Progenitor cell of endocrine pancreas (in vitro differentiated cells): ENCODE measurements at regions not wholly inside any gene's neighbourhood (a gene's known extent, or its start where the extent isn't known, plus 50 kb on each side); places are given as distances from the start of the nearest gene placed in this dataset.

ENCODE experiments used
- DNase-seq: peaks from one replicate; pipeline ENCODE4 v3.0.0; 2021; ENCODE audit warnings: low spot score; ENCODE audit not compliant: unreplicated experiment
- H3K27ac Mint-ChIP-seq: 2 replicates; pipeline ENCODE4 v1.8.0; 2021; ENCODE audit warnings: mild to moderate bottlenecking, moderate library complexity, mixed read lengths
- H3K27me3 Mint-ChIP-seq: 2 replicates; pipeline ENCODE4 v1.8.0; 2021; ENCODE audit warnings: mixed read lengths
- H3K36me3 Mint-ChIP-seq: 2 replicates; pipeline ENCODE4 v1.8.0; 2022; ENCODE audit warnings: mixed read lengths; ENCODE audit not compliant: insufficient read depth
- H3K4me1 Mint-ChIP-seq: 2 replicates; pipeline ENCODE4 v1.8.0; 2021; ENCODE audit warnings: low read depth, mixed read lengths
- H3K4me3 Mint-ChIP-seq: 2 replicates; pipeline ENCODE4 v1.8.0; 2021; ENCODE audit warnings: low read depth, mild to moderate bottlenecking, moderate library complexity, mixed read lengths
- H3K9me3 Mint-ChIP-seq: 2 replicates; pipeline ENCODE4 v1.8.0; 2021; ENCODE audit warnings: low read depth, mixed read lengths
- CTCF ChIP-seq: fragments of 200-600 bp; sonication (generic); IDR thresholded peaks from one replicate; pipeline ENCODE4 v1.5.0; 2021; ENCODE audit warnings: antibody characterized with exemption, mild to moderate bottlenecking; ENCODE audit not compliant: unreplicated experiment

GRCh38 chr13:103903790-103904189, 837.6 kb upstream of the SLC10A2 start:
- Mint-ChIP-seq H3K27ac (no peak overlapping the region), H3K27me3 (no peaks in the 10 kb centered on the region), H3K4me3 (no peak overlapping the region), H3K4me1 (no peaks in the 10 kb centered on the region), H3K9me3 (no peaks in the 10 kb centered on the region), H3K36me3 (no peaks in the 10 kb centered on the region)
- no peak for DNase-seq
- no peak for TF ChIP-seq CTCF

- no peak for DNase-seq
- Mint-ChIP-seq H3K9me3 (peaks cover 5% of the 10 kb centered on the region), H3K4me1 (no peaks in the 10 kb centered on the region), H3K36me3 (no peaks in the 10 kb centered on the region), H3K27ac (no peak overlapping the region), H3K27me3 (no peaks in the 10 kb centered on the region), H3K4me3 (no peak overlapping the region)
- no peak for TF ChIP-seq CTCF
Observed at GRCh38 chr13:103898481-103898880, 832.3 kb upstream of the SLC10A2 start.

DNA sequence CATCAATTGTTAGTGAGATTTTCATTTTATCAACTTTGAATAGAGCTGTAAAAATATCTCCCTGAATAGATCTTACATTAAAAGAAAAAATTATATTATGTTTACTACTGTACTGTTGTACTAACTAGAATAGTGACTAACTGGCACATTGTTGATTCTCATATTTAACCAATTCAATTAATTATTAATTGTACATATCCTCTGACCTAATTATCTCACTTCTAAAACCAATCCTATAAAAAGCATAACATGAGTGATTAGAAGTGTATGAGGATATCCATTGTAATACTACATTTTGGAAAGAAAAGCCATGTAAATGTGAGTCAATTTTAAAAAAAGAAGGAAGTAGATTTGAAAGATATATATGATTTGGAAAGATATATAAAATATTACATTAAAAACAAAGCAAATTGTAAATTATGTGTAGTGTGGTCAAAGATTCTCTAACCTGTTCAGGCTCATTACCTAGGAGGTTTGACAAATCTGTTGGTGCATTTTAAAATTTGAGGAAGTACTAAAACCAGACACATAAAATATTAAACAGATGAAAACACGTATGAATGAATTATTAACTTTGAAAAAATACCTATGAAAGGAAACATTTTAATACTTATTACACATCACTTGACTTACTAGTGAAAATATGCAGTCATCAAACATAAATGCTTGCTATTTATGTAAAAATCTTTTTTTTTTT, 829.8 kb upstream of the SLC10A2 start:
- Mint-ChIP-seq H3K4me1 (no peaks in the 10 kb centered on the region), H3K36me3 (no peaks in the 10 kb centered on the region), H3K4me3 (no peak overlapping the region), H3K27ac (no peak overlapping the region), H3K27me3 (no peaks in the 10 kb centered on the region), H3K9me3 (peaks cover 5% of the 10 kb centered on the region)
- DNase-seq, result no peak
- TF ChIP-seq CTCF, result no peak

DNA sequence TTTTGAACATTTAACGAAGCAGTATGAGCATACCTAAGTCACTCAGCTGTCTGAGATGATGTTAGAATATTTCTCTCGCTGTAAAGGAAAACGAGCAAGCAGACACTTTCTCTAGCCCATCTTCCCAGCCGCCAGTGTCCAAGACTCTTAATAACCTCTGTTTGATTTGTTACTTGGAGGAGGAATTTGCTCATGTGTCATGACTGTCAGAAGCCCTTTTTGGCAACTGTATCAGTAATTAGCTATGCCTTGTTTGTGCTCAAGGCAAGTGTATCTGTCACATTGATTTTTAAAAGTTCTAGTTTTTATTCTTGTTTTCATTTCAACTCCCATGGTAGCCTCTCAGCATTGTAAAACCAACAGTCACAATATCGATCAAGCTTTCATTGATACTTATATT, 828.4 kb upstream of the SLC10A2 start:
- no peaks in the 10 kb centered on the region for H3K4me1 Mint-ChIP-seq
- no peaks in the 10 kb centered on the region for H3K36me3 Mint-ChIP-seq
- no peak overlapping the region for H3K4me3 Mint-ChIP-seq
- H3K9me3 Mint-ChIP-seq, result peaks cover 5% of the 10 kb centered on the region
- H3K27me3 Mint-ChIP-seq, result no peaks in the 10 kb centered on the region
- H3K27ac Mint-ChIP-seq, result no peak overlapping the region
- no peak for DNase-seq
- TF ChIP-seq CTCF, result no peak

GRCh38 chr13:103884101-103884723, 818.0 kb upstream of the SLC10A2 start:
- no peak overlapping the region for H3K4me3 Mint-ChIP-seq
- DNase-seq, result no peak
- H3K27ac Mint-ChIP-seq, result no peak overlapping the region
- H3K4me1 Mint-ChIP-seq, result peaks cover 18% of the 10 kb centered on the region
- H3K9me3 Mint-ChIP-seq, result no peaks in the 10 kb centered on the region
- no peaks in the 10 kb centered on the region for H3K27me3 Mint-ChIP-seq
- no peak for TF ChIP-seq CTCF
- no peaks in the 10 kb centered on the region for H3K36me3 Mint-ChIP-seq
